NB4 (cell line): ENCODE measurements at regions not wholly inside any gene's neighbourhood (a gene's known extent, or its start where the extent isn't known, plus 50 kb on each side); places are given as distances from the start of the nearest gene placed in this dataset.

ENCODE experiments used
- CTCF ChIP-seq: IDR thresholded peaks from one replicate; pipeline ENCODE4 v1.5.1; 2012; ENCODE audit warnings: low read depth, low read length
- MAX ChIP-seq: IDR thresholded peaks from 2 replicates; pipeline ENCODE4 v1.6.1; 2011; ENCODE audit warnings: low read depth, low read length
- MYC ChIP-seq: IDR thresholded peaks from 2 replicates; pipeline ENCODE4 v1.6.1; 2011; ENCODE audit warnings: low read depth, low read length
- POLR2A ChIP-seq: IDR thresholded peaks from 2 replicates; pipeline ENCODE4 v1.6.1; 2011; ENCODE audit warnings: mild to moderate bottlenecking; ENCODE audit not compliant: insufficient read length; ENCODE audit errors: extremely low read depth

- TF ChIP-seq CTCF (no peak), POLR2A (no peak), MYC (no peak), MAX (no peak)
These were observed 410.5 kb upstream of the MAN1A1 start for GRCh38 chr6:119760046-119760445.
